ENCODE measurements at regions not wholly inside any gene's neighbourhood (a gene's known extent, or its start where the extent isn't known, plus 50 kb on each side); places are given as distances from the start of the nearest gene placed in this dataset.

DNA sequence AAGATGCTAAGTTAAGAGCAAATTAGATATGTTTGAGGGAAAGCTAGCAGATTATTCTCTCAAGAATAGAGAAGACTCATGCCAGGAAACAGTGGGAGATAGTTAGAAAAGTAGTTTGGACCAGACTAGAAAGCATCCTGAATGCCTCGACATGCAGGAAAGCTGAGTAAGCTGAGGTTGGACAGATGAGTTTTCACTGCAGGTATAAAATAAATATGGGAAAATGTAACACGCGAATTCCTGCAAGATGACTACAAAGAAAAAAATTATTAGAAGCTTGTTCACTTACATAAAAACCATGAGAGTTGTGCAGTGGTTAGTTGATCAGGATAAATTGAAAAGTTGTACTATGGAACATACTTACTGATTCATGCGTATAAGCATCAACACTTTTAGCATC lies 484.2 kb upstream of the MANEA start:
- TF ChIP-seq NR2C2 (CRISPR knock-in tag; IDR thresholded peaks at IDR 0.05; ENCODE audit: borderline replicate concordance): no peak
- TF ChIP-seq ZMAT3 (CRISPR knock-in tag; conservative IDR thresholded peaks at IDR 0.05): no peak
- no peak for TF ChIP-seq POLR2AphosphoS2 (IDR thresholded peaks at IDR 0.05; ENCODE audit: low read depth, low read length)
